PC-9 (cell line): ENCODE measurements at regions not wholly inside any gene's neighbourhood (a gene's known extent, or its start where the extent isn't known, plus 50 kb on each side); places are given as distances from the start of the nearest gene placed in this dataset.

Experiments used
- BruUV-seq: library from RNA; stranded (reverse); fragments of 400-500 nt; replicated peaks from 2 replicates; lab custom pipeline; 2021; lab: Mats Ljungman, UMichigan
- CTCF ChIA-PET: fragments of 300-600 bp; sonication (Branson Sonifier 250); formaldehyde crosslinking; loops from one replicate; lab custom pipeline; 2022; ENCODE audit warnings: antibody characterized with exemption; lab: Charles Lee
- POLR2A ChIA-PET: fragments of 300-600 bp; sonication (Branson Sonifier 250); formaldehyde crosslinking; loops from one replicate; lab custom pipeline; 2022; ENCODE audit warnings: antibody characterized with exemption; ENCODE audit not compliant: unreplicated experiment; lab: Charles Lee
- DNase-seq, 2 experiments: peaks; one replicate each; pipeline versions ENCODE4 v3.0.0 to v3.0.0-alpha.2; 2015 to 2022; ENCODE audit warnings: mixed read lengths in 1 of 2
- H2AFZ ChIP-seq: fragments of 200-600 bp; sonication (generic); 2 replicates; pipeline ENCODE4 v1.8.1; 2017; ENCODE audit warnings: antibody characterized with exemption
- H3F3A ChIP-seq: fragments of 200-600 bp; sonication (generic); 2 replicates; pipeline ENCODE4 v1.8.1; 2017; ENCODE audit warnings: antibody characterized with exemption, mild to moderate bottlenecking, low read depth; ENCODE audit not compliant: insufficient read depth
- H3K27ac ChIP-seq: fragments of 200-600 bp; sonication (generic); 2 replicates; pipeline ENCODE4 v1.6.1; 2016; ENCODE audit warnings: mixed run types
- H3K27me3 ChIP-seq: fragments of 200-600 bp; sonication (generic); 2 replicates; pipeline ENCODE4 v1.6.1; 2016; ENCODE audit warnings: low read depth, mixed run types; ENCODE audit not compliant: insufficient read depth
- H3K36me3 ChIP-seq: fragments of 200-600 bp; sonication (generic); 2 replicates; pipeline ENCODE4 v1.6.1; 2016; ENCODE audit warnings: low read depth, mixed run types
- H3K4me1 ChIP-seq: fragments of 200-600 bp; sonication (generic); replicated peaks from 2 replicates; pipeline ENCODE4 v1.6.1; 2016; ENCODE audit warnings: mixed run types; ENCODE audit not compliant: insufficient read depth
- H3K4me2 ChIP-seq: fragments of 200-600 bp; sonication (generic); 2 replicates; pipeline ENCODE4 v1.6.1; 2017; ENCODE audit warnings: mixed run types
- H3K4me3 ChIP-seq: fragments of 200-600 bp; sonication (generic); 2 replicates; pipeline ENCODE4 v1.6.1; 2016; ENCODE audit warnings: mixed run types
- H3K79me2 ChIP-seq: fragments of 200-600 bp; sonication (generic); 2 replicates; pipeline ENCODE4 v1.6.1; 2017; ENCODE audit warnings: low read depth, mixed run types
- H3K9me2 ChIP-seq: fragments of 200-600 bp; sonication (generic); 2 replicates; pipeline ENCODE4 v1.8.1; 2017; ENCODE audit warnings: mild to moderate bottlenecking; ENCODE audit not compliant: insufficient read depth
- H3K9me3 ChIP-seq: fragments of 200-600 bp; sonication (generic); 2 replicates; pipeline ENCODE4 v1.8.1; 2016; ENCODE audit warnings: low read depth; ENCODE audit not compliant: insufficient read depth
- H4K20me1 ChIP-seq: fragments of 200-600 bp; sonication (generic); 2 replicates; pipeline ENCODE4 v1.8.1; 2017; ENCODE audit not compliant: insufficient read depth
- CTCF ChIP-seq: fragments of 200-600 bp; sonication (generic); conservative IDR thresholded peaks from 2 replicates; pipeline ENCODE4 v1.6.1; 2017; ENCODE audit warnings: mixed run types, antibody characterized with exemption, mild to moderate bottlenecking, moderate library complexity
- EZH2 ChIP-seq: fragments of 200-600 bp; sonication (generic); IDR thresholded peaks from 2 replicates; pipeline ENCODE4 v1.8.0; 2017; ENCODE audit warnings: antibody characterized with exemption, low read depth
- intact Hi-C: fragments of 100-400 bp; cut with micrococcal nuclease; formaldehyde crosslinking; loops from one replicate; pipeline ENCODE4 v1.10.0; 2022; ENCODE audit not compliant: unreplicated experiment

- H3K4me2 ChIP-seq: 0 out of 2 replicates have a peak overlapping the region, but pooled peaks have one; percentile 2
- H3K27me3 ChIP-seq: no peaks in the 10 kb centered on the region
- TF ChIP-seq EZH2 (no peak), CTCF (no peak)
- ChIA-PET CTCF (no interaction called here), POLR2A (no interaction called here)
- H3K36me3 ChIP-seq: no peaks in the 10 kb centered on the region
- intact Hi-C loops: no loop called here
- peak in 1 of 2 experiments; percentile 77 for DNase-seq
- BruUV-seq: no TSS peak
- H3K27ac ChIP-seq: peak overlapping the region; percentile 13
- H3K9me3 ChIP-seq: 0 out of 2 replicates have a peak, but pooled peaks cover under 1% of the 10 kb centered on the region
- no peaks in the 10 kb centered on the region for H3K79me2 ChIP-seq
- peak overlapping the region; percentile 26; the same call in 1 of the 2 replicates for H2AFZ ChIP-seq
- no peaks in the 10 kb centered on the region for H4K20me1 ChIP-seq
- 0 out of 2 replicates have a peak, but pooled peaks cover 11% of the 10 kb centered on the region for H3F3A ChIP-seq
- 0 out of 2 replicates have a peak, but pooled peaks cover 11% of the 10 kb centered on the region for H3K4me1 ChIP-seq
- H3K9me2 ChIP-seq: no peaks in the 10 kb centered on the region
- H3K4me3 ChIP-seq: no peak overlapping the region
Observed at GRCh38 chr2:64371727-64372126, 82.2 kb upstream of the LGALSL start.

GRCh38 chr2:64374686-64375085, 79.3 kb upstream of the LGALSL start:
- H3K27me3 ChIP-seq: no peaks in the 10 kb centered on the region
- intact Hi-C loops: no loop called here
- 0 out of 2 replicates have a peak, but pooled peaks cover 11% of the 10 kb centered on the region for H3F3A ChIP-seq
- CTCF ChIA-PET: no interaction called here
- no peaks in the 10 kb centered on the region for H3K36me3 ChIP-seq
- no TSS peak for BruUV-seq
- no peak for TF ChIP-seq CTCF
- TF ChIP-seq EZH2: no peak
- no peak overlapping the region for H3K4me3 ChIP-seq
- H3K27ac ChIP-seq: no peak overlapping the region
- H3K4me2 ChIP-seq: no peak overlapping the region
- H3K9me3 ChIP-seq: 0 out of 2 replicates have a peak, but pooled peaks cover 5% of the 10 kb centered on the region
- H3K4me1 ChIP-seq: 0 out of 2 replicates have a peak, but pooled peaks cover 11% of the 10 kb centered on the region
- no peaks in the 10 kb centered on the region for H3K9me2 ChIP-seq
- no peak overlapping the region for H2AFZ ChIP-seq
- H3K79me2 ChIP-seq: no peaks in the 10 kb centered on the region
- H4K20me1 ChIP-seq: no peaks in the 10 kb centered on the region
- DNase-seq: no peak
- POLR2A ChIA-PET: interaction anchor here (0.6 kb wide), 1 partner anchor 807 kb away, joined by 5 read pairs; no protein-coding TSS in a partner anchor

GRCh38 chr2:64376926-64377325, 77.0 kb upstream of the LGALSL start:
- CTCF ChIA-PET: no interaction called here

More at GRCh38 chr2:64376926-64377325, 77.0 kb upstream of the LGALSL start:
- H3F3A ChIP-seq: 0 out of 2 replicates have a peak, but pooled peaks cover 4% of the 10 kb centered on the region
- H3K4me3 ChIP-seq: no peak overlapping the region
- BruUV-seq: no TSS peak
- POLR2A ChIA-PET: no interaction called here
- H4K20me1 ChIP-seq: no peaks in the 10 kb centered on the region
- peak; percentile 42 to 73 for DNase-seq
- H3K4me2 ChIP-seq: no peak overlapping the region
- intact Hi-C loops: no loop called here
- TF ChIP-seq CTCF (no peak), EZH2 (no peak)
- no peaks in the 10 kb centered on the region for H3K27me3 ChIP-seq
- H2AFZ ChIP-seq: no peak overlapping the region
- H3K4me1 ChIP-seq: 0 out of 2 replicates have a peak, but pooled peaks cover 8% of the 10 kb centered on the region
- H3K79me2 ChIP-seq: no peaks in the 10 kb centered on the region
- H3K9me2 ChIP-seq: no peaks in the 10 kb centered on the region
- no peaks in the 10 kb centered on the region for H3K36me3 ChIP-seq
- 0 out of 2 replicates have a peak, but pooled peaks cover 5% of the 10 kb centered on the region for H3K9me3 ChIP-seq
- H3K27ac ChIP-seq: no peak overlapping the region
